K562 (cell line): ENCODE measurements at regions not wholly inside any gene's neighbourhood (a gene's known extent, or its start where the extent isn't known, plus 50 kb on each side); places are given as distances from the start of the nearest gene placed in this dataset.

Experiments used
- ATAC-seq: fragments of 200-7000 bp; cut with Tn5 transposase; 3 replicates; pipeline ENCODE4 v1.9.1; 2020; ENCODE audit warnings: moderate library complexity
- BruUV-seq: library from RNA; stranded (reverse); fragments of 400-500 nt; replicated peaks from 2 replicates; lab custom pipeline; 2021; lab: Mats Ljungman, UMichigan
- CTCF ChIA-PET: fragments of 300-600 bp; formaldehyde crosslinking; extraction: SDS; loops from one replicate; lab custom pipeline; 2021; ENCODE audit warnings: low intra/inter-chr PET ratio; lab: Yijun Ruan, JAX
- POLR2A ChIA-PET: fragments of 300-600, 350-650 bp; sonication (Branson Sonifier 250); formaldehyde crosslinking; extraction: SDS; loops from one replicate; lab custom pipeline; 2021; ENCODE audit warnings: antibody characterized with exemption, inconsistent platforms; lab: Yijun Ruan, JAX
- DNase-seq, 4 experiments: peaks; one replicate each; pipeline versions ENCODE4 v3.0.0 to v3.0.0-alpha.2; 2011 to 2018; ENCODE audit warnings: low spot score in 3 of 4, mixed read lengths in 3 of 4; ENCODE audit errors: extremely low read depth in 1 of 4
- FAIRE-seq: peaks from 2 replicates; lab custom pipeline; 2011; peaks lifted over from hg19 to GRCh38; lab: Jason Lieb, UNC
- H2AFZ ChIP-seq: 2 replicates; pipeline ENCODE4 v1.6.0; 2011; ENCODE audit warnings: low read depth, low read length, control low read depth, inconsistent platforms
- H3K27ac ChIP-seq: fragments of 200-600 bp; 3 replicates; pipeline ENCODE4 v1.8.0; 2011; ENCODE audit warnings: low read depth, mild to moderate bottlenecking, control low read depth, inconsistent platforms, low read length, moderate library complexity, mixed read lengths; ENCODE audit errors: extremely low read depth
- H3K27me3 ChIP-seq, 2 experiments: fragments of 300-600 bp in 1 of 2; 2 replicates in 1 of 2; 3 replicates in 1 of 2; pipeline versions ENCODE4 v1.6.0 to v1.8.0; 2011; ENCODE audit warnings: inconsistent platforms in 2 of 2, low read length in 2 of 2, mild to moderate bottlenecking in 1 of 2, mixed read lengths in 1 of 2, moderate library complexity in 1 of 2; ENCODE audit not compliant: control insufficient read depth in 2 of 2, insufficient read depth in 2 of 2
- H3K36me3 ChIP-seq: fragments of 300-600 bp; 3 replicates; pipeline ENCODE4 v1.8.0; 2011; ENCODE audit warnings: mild to moderate bottlenecking, low read length, inconsistent platforms; ENCODE audit not compliant: control insufficient read depth, insufficient read depth
- H3K4me1 ChIP-seq, 2 experiments: fragments of 200-600 bp in 1 of 2; replicated peaks in 1 of 2; 2 replicates in 1 of 2; 3 replicates in 1 of 2; pipeline versions ENCODE4 v1.5.1 to v1.8.0; 2011; ENCODE audit warnings: inconsistent platforms in 2 of 2, low read length in 2 of 2, mild to moderate bottlenecking in 1 of 2, mixed read lengths in 1 of 2, moderate library complexity in 1 of 2; ENCODE audit not compliant: control insufficient read depth in 2 of 2, insufficient read depth in 2 of 2
- H3K4me2 ChIP-seq: 2 replicates; pipeline ENCODE4 v1.6.1; 2011; ENCODE audit warnings: low read length, control low read depth, inconsistent platforms, mixed read lengths; ENCODE audit not compliant: insufficient read depth
- H3K4me3 ChIP-seq: fragments of 200-600 bp; sonication (generic), shearing (Covaris generic); 2 replicates; pipeline ENCODE4 v1.5.1; 2016; ENCODE audit warnings: control low read depth, inconsistent platforms
- H3K79me2 ChIP-seq: fragments of 200-600 bp; 3 replicates; pipeline ENCODE4 v1.8.0; 2011; ENCODE audit warnings: low read length, inconsistent platforms; ENCODE audit not compliant: control insufficient read depth, insufficient read depth
- H3K9ac ChIP-seq, 2 experiments: 2 replicates each; pipeline versions ENCODE4 v1.6.0 to v1.6.1; 2011; ENCODE audit warnings: low read depth in 2 of 2, low read length in 2 of 2, control low read depth in 1 of 2, inconsistent platforms in 1 of 2, mild to moderate bottlenecking in 1 of 2, mixed read lengths in 1 of 2; ENCODE audit not compliant: insufficient read depth in 1 of 2
- H3K9me1 ChIP-seq: one replicate; pipeline ENCODE4 v1.6.0; 2011; ENCODE audit warnings: inconsistent platforms, mild to moderate bottlenecking, low read length, moderate library complexity; ENCODE audit not compliant: control insufficient read depth, insufficient read depth
- H3K9me3 ChIP-seq: replicated peaks from 2 replicates; pipeline ENCODE4 v1.5.1; 2011; ENCODE audit warnings: low read depth, low read length, inconsistent platforms; ENCODE audit not compliant: control insufficient read depth, insufficient read depth
- H4K20me1 ChIP-seq: replicated peaks from 2 replicates; pipeline ENCODE4 v1.6.1; 2011; ENCODE audit warnings: low read length, inconsistent platforms, mixed read lengths; ENCODE audit not compliant: control insufficient read depth, insufficient read depth
- ZKSCAN3 ChIP-seq: fragments of 250-450 bp; sonication (Bioruptor Pico); IDR thresholded peaks from 2 replicates; pipeline ENCODE4 v1.4.0; 2020
- WGBS: fragments of 100-300 bp; shearing (Covaris generic); methylation state at CpG from one replicate; pipeline ENCODE4 v1.1.6; 2016; ENCODE audit warnings: low coverage, mixed read lengths; ENCODE audit not compliant: insufficient coverage; ENCODE audit errors: missing lambda C conversion rate; 5-methylcytosine and 5-hydroxymethylcytosine counted together
- in situ Hi-C: fragments of 300-500 bp; cut with MboI; formaldehyde crosslinking; loops from 4 replicates; pipeline ENCODE4 v1.15.0; 2018; ENCODE audit warnings: inconsistent platforms, mixed read lengths
- intact Hi-C: fragments of 100-400 bp; cut with micrococcal nuclease; formaldehyde crosslinking; loops from 2 replicates; pipeline ENCODE4 v1.14.2; 2022
- TF ChIP-seq, protein P1 (sequence below): fragments of 450-650 bp; IDR thresholded peaks from 2 replicates; pipeline ENCODE4 v1.6.1; 2018; ENCODE audit not compliant: partially characterized antibody
- TF ChIP-seq, protein P2 (sequence below), 2 experiments: fragments of 450-650 bp; IDR thresholded peaks; 2 replicates each; pipeline ENCODE4 v1.6.1; 2016; ENCODE audit warnings: mild to moderate bottlenecking in 2 of 2, borderline replicate concordance in 1 of 2, low read depth in 1 of 2, moderate library complexity in 1 of 2

- Histone ChIP-seq H3K9me1 (no peaks in the 10 kb centered on the region), H3K9ac (no peak overlapping the region), H3K9me3 (no peaks in the 10 kb centered on the region), H3K79me2 (no peaks in the 10 kb centered on the region), H3K4me3 (no peak overlapping the region), H4K20me1 (no peaks in the 10 kb centered on the region), H2AFZ (no peak overlapping the region)
- in situ Hi-C loops = no loop called here
- ATAC-seq = no peak
- ChIA-PET POLR2A (interaction anchor here (0.6 kb wide), 1 partner anchor 48 kb away, joined by 4 read pairs; no protein-coding TSS in a partner anchor), CTCF (no interaction called here)
- FAIRE-seq = no peak
- TF ChIP-seq ZKSCAN3 (CRISPR knock-in tag) = no peak
- TF ChIP-seq, protein P1, sequence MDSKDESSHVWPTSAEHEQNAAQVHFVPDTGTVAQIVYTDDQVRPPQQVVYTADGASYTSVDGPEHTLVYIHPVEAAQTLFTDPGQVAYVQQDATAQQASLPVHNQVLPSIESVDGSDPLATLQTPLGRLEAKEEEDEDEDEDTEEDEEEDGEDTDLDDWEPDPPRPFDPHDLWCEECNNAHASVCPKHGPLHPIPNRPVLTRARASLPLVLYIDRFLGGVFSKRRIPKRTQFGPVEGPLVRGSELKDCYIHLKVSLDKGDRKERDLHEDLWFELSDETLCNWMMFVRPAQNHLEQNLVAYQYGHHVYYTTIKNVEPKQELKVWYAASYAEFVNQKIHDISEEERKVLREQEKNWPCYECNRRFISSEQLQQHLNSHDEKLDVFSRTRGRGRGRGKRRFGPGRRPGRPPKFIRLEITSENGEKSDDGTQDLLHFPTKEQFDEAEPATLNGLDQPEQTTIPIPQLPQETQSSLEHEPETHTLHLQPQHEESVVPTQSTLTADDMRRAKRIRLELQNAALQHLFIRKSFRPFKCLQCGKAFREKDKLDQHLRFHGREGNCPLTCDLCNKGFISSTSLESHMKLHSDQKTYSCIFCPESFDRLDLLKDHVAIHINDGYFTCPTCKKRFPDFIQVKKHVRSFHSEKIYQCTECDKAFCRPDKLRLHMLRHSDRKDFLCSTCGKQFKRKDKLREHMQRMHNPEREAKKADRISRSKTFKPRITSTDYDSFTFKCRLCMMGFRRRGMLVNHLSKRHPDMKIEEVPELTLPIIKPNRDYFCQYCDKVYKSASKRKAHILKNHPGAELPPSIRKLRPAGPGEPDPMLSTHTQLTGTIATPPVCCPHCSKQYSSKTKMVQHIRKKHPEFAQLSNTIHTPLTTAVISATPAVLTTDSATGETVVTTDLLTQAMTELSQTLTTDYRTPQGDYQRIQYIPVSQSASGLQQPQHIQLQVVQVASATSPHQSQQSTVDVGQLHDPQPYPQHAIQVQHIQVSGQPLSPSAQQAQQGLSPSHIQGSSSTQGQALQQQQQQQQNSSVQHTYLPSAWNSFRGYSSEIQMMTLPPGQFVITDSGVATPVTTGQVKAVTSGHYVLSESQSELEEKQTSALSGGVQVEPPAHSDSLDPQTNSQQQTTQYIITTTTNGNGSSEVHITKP = peak; percentile 42
- TF ChIP-seq, all 486 proteins: peak for 1
- Histone ChIP-seq H3K27me3 (no peaks in the 10 kb centered on the region), H3K4me2 (no peak overlapping the region), H3K4me1 (no peaks in the 10 kb centered on the region), H3K27ac (no peak overlapping the region), H3K36me3 (no peaks in the 10 kb centered on the region)
- DNase-seq = no peak
- no TSS peak for BruUV-seq
- intact Hi-C loops = no loop called here
Measured at GRCh38 chr5:86981898-86982297, 285.8 kb upstream of the RASA1 start.

DNA sequence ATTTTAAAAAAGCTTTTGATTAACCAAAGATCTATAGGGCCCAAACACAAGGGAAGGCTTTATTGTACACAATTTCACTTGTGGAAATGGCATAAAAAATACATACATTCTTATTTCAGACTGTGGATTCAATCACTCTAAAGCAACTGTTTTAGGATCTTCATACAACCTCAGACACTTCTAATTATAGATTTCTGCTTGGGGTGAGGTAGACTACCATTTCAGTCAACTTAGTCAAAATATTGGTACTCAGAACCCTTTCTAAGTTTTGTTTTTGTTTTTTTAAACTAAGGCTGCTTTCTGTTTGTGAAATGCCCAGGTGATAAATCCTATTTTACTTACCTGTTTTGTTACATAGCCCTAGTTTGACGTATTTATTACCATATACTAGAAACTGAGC lies 284.5 kb upstream of the RASA1 start:
- Histone ChIP-seq H3K9me1 (no peaks in the 10 kb centered on the region), H3K27ac (no peak overlapping the region), H3K9ac (no peak overlapping the region), H2AFZ (no peak overlapping the region), H3K9me3 (no peaks in the 10 kb centered on the region), H3K4me2 (no peak overlapping the region), H3K4me1 (no peaks in the 10 kb centered on the region), H4K20me1 (no peaks in the 10 kb centered on the region), H3K36me3 (no peaks in the 10 kb centered on the region), H3K79me2 (no peaks in the 10 kb centered on the region), H3K4me3 (no peak overlapping the region), H3K27me3 (no peaks in the 10 kb centered on the region)
- intact Hi-C loops = no loop called here
- ChIA-PET POLR2A (no interaction called here), CTCF (no interaction called here)
- no TSS peak for BruUV-seq
- FAIRE-seq = no peak
- in situ Hi-C loops = no loop called here
- 7% methylated on average over 1 of the region's 1 CpG for WGBS
- no peak for DNase-seq
- no peak for ATAC-seq
- TF ChIP-seq, protein P2, sequence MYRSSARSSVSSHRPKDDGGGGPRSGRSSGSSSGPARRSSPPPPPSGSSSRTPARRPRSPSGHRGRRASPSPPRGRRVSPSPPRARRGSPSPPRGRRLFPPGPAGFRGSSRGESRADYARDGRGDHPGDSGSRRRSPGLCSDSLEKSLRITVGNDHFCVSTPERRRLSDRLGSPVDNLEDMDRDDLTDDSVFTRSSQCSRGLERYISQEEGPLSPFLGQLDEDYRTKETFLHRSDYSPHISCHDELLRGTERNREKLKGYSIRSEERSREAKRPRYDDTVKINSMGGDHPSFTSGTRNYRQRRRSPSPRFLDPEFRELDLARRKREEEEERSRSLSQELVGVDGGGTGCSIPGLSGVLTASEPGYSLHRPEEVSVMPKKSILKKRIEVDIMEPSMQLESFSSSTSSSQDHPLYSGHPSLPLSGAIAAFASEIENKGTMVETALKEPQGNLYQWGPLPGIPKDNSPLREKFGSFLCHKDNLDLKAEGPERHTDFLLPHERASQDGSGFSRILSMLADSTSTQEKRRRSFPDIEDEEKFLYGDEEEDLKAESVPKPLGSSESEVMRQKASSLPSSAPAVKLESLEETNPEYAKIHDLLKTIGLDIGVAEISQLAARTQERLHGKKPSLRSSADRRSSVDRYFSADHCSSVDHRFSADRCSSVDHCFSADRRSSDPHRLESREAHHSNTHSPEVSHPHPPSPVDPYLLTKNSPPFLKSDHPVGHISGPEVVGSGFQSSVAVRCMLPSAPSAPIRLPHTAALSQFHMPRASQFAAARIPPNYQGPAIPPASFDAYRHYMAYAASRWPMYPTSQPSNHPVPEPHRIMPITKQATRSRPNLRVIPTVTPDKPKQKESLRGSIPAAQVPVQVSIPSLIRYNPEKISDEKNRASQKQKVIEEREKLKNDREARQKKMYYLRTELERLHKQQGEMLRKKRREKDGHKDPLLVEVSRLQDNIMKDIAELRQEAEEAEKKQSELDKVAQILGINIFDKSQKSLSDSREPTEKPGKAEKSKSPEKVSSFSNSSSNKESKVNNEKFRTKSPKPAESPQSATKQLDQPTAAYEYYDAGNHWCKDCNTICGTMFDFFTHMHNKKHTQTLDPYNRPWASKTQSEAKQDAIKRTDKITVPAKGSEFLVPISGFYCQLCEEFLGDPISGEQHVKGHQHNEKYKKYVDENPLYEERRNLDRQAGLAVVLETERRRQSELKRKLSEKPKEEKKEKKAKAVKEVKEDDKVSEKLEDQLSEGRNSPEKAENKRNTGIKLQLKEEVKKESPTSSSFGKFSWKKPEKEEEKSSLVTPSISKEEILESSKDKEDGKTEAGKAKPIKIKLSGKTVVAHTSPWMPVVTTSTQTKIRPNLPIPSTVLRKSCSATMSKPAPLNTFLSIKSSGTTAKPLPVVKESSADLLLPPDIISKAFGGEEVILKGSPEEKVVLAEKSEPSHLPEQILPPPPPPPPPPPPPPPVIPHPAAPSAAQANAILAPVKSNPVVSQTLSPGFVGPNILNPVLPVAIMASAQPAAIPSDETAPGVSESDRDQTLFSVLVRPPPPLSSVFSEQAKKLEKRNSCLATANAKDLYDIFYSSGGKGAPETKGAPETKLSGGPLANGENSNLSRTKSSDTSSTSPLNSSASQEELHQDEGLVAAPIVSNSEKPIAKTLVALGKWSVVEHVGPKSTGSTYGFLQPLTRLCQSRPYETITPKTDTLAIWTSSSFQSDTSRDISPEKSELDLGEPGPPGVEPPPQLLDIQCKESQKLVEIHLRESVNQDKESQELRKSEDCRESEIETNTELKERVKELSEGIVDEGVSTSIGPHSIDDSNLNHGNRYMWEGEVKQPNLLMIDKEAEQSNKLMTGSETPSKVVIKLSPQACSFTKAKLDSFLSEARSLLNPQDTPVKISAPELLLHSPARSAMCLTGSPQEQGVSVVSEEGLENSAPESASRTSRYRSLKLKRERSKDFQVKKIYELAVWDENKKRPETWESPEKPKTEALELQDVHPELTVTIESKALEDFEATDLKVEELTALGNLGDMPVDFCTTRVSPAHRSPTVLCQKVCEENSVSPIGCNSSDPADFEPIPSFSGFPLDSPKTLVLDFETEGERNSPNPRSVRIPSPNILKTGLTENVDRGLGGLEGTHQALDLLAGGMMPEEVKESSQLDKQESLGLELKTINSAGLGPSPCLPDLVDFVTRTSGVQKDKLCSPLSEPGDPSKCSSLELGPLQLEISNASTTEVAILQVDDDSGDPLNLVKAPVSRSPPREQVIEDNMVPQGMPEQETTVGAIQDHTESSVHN (IDR thresholded peaks at IDR 0.05; ENCODE audit: borderline replicate concordance in 1 of 2, low read depth in 1 of 2) = no peak
